ENCODE measurements at regions not wholly inside any gene's neighbourhood (a gene's known extent, or its start where the extent isn't known, plus 50 kb on each side); places are given as distances from the start of the nearest gene placed in this dataset.

DNA sequence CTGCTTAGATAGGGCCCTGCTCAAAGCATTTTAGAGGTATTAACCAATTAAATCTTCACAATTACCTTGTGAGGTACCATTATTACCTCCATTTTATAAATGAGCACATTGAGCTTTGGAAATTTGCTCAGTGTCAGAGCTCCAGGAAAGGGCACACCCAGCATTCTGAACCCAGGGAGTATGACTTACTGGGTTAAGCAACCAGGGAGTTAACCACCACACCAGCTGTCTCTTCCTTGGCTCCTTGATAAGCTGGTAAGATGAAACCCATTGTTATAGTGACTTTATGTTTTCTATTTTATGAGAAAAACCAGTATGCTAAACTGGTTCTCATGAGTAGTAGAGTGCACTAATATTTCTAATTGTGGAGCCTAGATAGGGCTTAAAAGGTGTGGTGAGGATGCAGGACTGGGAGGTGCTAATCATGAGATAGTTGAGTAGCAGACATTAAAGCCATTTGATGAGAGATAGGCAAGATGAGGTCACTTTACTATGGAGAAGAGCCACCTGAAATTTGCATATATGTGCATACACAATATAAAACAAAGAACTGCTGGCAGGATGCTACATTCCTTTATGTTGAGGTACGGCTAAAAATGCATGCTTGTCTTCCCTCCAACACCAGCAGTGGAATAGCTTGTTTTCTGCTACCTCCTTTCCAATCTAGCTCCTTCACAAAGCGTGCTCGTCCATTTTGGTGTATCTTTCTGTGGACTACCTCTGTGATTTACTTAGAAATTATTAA is 556.1 kb downstream of the SPRY1 start:
- Mint-ChIP-seq H3K27ac (no peak overlapping the region), H3K4me3 (no peak overlapping the region), H3K4me1 (ENCODE audit: unreplicated experiment) (peaks cover 4% of the 10 kb centered on the region), H3K9me3 (peaks cover 5% of the 10 kb centered on the region), H3K36me3 (peaks cover 4% of the 10 kb centered on the region), H3K27me3 (no peaks in the 10 kb centered on the region)
- TF ChIP-seq, protein P1, sequence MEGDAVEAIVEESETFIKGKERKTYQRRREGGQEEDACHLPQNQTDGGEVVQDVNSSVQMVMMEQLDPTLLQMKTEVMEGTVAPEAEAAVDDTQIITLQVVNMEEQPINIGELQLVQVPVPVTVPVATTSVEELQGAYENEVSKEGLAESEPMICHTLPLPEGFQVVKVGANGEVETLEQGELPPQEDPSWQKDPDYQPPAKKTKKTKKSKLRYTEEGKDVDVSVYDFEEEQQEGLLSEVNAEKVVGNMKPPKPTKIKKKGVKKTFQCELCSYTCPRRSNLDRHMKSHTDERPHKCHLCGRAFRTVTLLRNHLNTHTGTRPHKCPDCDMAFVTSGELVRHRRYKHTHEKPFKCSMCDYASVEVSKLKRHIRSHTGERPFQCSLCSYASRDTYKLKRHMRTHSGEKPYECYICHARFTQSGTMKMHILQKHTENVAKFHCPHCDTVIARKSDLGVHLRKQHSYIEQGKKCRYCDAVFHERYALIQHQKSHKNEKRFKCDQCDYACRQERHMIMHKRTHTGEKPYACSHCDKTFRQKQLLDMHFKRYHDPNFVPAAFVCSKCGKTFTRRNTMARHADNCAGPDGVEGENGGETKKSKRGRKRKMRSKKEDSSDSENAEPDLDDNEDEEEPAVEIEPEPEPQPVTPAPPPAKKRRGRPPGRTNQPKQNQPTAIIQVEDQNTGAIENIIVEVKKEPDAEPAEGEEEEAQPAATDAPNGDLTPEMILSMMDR (conservative IDR thresholded peaks at IDR 0.05) = no peak
- no peak for DNase-seq (ENCODE audit: extremely low spot score, unreplicated experiment)

DNA sequence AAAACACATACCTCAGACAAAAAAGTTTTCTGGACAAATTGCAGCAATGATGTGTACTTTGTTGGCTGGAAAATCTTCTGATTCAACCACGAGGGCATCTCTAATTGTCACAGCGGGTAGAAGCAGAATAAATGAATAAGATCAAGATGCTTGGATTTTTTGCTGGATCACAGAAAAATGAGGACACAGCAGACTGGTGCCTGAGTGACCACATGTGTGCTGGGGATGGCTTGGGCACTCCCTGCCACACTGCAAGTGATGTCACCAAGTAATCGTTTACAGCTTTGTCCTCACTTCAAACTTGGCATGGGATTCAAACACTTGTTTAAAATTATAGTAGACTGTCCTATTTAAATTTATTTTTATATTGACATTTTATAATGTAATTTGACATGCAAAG is 557.0 kb downstream of the SPRY1 start:
- Mint-ChIP-seq H3K27ac (no peak overlapping the region), H3K36me3 (peaks cover 4% of the 10 kb centered on the region), H3K4me3 (no peak overlapping the region), H3K27me3 (no peaks in the 10 kb centered on the region), H3K9me3 (peaks cover 4% of the 10 kb centered on the region), H3K4me1 (ENCODE audit: unreplicated experiment) (peaks cover 4% of the 10 kb centered on the region)
- TF ChIP-seq, protein P1 (conservative IDR thresholded peaks at IDR 0.05) = no peak
- DNase-seq (ENCODE audit: extremely low spot score, unreplicated experiment) = no peak

DNA sequence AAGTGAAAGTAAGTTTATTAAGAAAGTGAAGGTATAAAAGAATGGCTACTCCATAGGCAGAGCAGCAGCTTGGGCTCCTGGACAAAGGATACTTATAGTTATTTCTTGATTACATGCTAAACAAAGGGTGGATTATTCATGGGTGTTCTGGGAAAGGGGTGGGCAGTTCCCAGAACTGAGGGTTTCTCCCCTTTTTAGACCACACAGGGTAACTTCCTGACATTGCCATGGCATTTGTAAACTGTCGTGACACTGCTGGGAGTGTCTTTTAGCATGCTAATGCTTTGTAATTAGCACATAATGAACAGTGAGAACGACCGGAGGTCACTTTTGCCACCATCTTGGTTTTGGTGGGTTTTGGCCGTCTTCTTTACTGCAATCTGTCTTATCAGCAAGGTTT is 557.6 kb downstream of the SPRY1 start:
- DNase-seq (ENCODE audit: extremely low spot score, unreplicated experiment) = no peak
- no peak overlapping the region for H3K27ac Mint-ChIP-seq
- no peaks in the 10 kb centered on the region for H3K27me3 Mint-ChIP-seq
- H3K4me1 Mint-ChIP-seq (ENCODE audit: unreplicated experiment) = peaks cover 4% of the 10 kb centered on the region
- TF ChIP-seq, protein P1 (conservative IDR thresholded peaks at IDR 0.05) = no peak
- no peak overlapping the region for H3K4me3 Mint-ChIP-seq
- H3K36me3 Mint-ChIP-seq = peaks cover 4% of the 10 kb centered on the region
- H3K9me3 Mint-ChIP-seq = peaks cover 9% of the 10 kb centered on the region

DNA sequence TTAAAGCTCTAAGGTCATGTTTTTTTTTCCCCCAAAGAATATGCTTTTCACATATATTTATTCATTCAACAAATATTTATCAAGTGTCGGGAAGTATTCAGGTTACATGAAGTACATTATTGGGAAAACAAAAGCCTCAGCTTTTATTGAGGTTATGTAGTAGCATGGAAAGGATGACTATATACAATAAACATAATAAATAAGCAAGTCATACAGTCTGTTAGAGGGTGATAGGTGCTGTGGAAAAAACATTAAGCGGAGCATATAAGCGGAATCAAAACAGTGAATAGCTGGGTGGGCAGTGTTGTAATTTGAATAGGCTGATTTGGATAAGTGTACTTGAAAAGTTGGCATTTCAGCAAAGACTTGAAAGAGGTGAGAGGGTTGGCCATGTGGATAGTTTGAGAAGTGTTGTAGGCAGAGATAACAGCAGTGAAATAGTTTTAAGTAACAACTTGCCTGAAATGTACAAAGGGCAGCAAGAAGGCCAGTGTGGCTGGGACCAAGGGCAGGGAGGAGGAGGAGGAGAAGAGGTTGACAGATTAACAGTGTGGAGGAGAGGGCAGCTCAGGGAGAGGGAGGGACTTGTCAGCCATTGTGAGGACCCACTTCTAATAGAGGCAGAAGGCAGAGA is 558.7 kb downstream of the SPRY1 start:
- TF ChIP-seq, protein P1 (conservative IDR thresholded peaks at IDR 0.05) = no peak
- H3K36me3 Mint-ChIP-seq = peaks cover 4% of the 10 kb centered on the region
- H3K4me3 Mint-ChIP-seq = no peak overlapping the region
- H3K27ac Mint-ChIP-seq = no peak overlapping the region
- peaks cover 4% of the 10 kb centered on the region for H3K4me1 Mint-ChIP-seq (ENCODE audit: unreplicated experiment)
- H3K27me3 Mint-ChIP-seq = no peaks in the 10 kb centered on the region
- H3K9me3 Mint-ChIP-seq = peaks cover 12% of the 10 kb centered on the region
- no peak for DNase-seq (ENCODE audit: extremely low spot score, unreplicated experiment)

DNA sequence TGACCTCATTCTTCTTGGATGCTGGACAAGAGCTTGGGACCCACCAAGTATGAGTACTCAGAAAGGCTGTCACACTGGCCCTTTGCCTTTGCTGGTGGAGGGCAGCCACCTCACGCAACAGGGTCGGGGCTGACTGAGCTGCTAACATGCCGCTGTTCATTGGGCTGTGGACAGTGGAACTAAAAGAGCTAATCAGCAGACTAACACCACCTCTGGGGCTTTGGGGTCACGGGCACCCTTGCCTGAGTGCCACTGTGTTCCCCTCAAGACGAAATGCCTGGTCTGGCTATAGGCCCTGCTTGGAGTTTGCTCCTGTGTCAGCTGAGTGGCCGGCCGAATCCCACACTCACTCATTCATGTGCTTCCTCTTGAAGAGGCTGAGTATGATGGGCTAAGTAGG is 559.6 kb downstream of the SPRY1 start:
- H3K4me1 Mint-ChIP-seq (ENCODE audit: unreplicated experiment) = no peaks in the 10 kb centered on the region
- H3K36me3 Mint-ChIP-seq = peaks cover 4% of the 10 kb centered on the region
- H3K4me3 Mint-ChIP-seq = no peak overlapping the region
- H3K9me3 Mint-ChIP-seq = peaks cover 12% of the 10 kb centered on the region
- TF ChIP-seq, protein P1 (conservative IDR thresholded peaks at IDR 0.05) = no peak
- no peaks in the 10 kb centered on the region for H3K27me3 Mint-ChIP-seq
- no peak for DNase-seq (ENCODE audit: extremely low spot score, unreplicated experiment)
- H3K27ac Mint-ChIP-seq = no peak overlapping the region
